OCI-LY3 (cell line): ENCODE measurements at regions not wholly inside any gene's neighbourhood (a gene's known extent, or its start where the extent isn't known, plus 50 kb on each side); places are given as distances from the start of the nearest gene placed in this dataset.

Experiments used
- H2AFZ ChIP-seq: fragments of 200-600, 300-600 bp; shearing (Covaris generic); 2 replicates; pipeline ENCODE4 v1.6.0; 2014; ENCODE audit warnings: antibody characterized with exemption, low read depth, low read length
- H3K27ac ChIP-seq: fragments of 200-600, 300-600 bp; sonication (generic); 2 replicates; pipeline ENCODE4 v1.5.1; 2014; ENCODE audit warnings: mild to moderate bottlenecking, low read length, moderate library complexity, mixed read lengths
- H3K27me3 ChIP-seq: fragments of 200-600, 300-600 bp; sonication (generic); 2 replicates; pipeline ENCODE4 v1.6.1; 2014; ENCODE audit warnings: low read depth, low read length, mixed read lengths
- H3K36me3 ChIP-seq: fragments of 200-600, 300-600 bp; sonication (generic); replicated peaks from 2 replicates; pipeline ENCODE3; 2014; ENCODE audit warnings: low read depth, low read length, mixed read lengths
- H3K4me1 ChIP-seq: fragments of 300-600, 200-600 bp; sonication (generic); 2 replicates; pipeline ENCODE4 v1.6.1; 2014; ENCODE audit warnings: low read length, mixed read lengths
- H3K4me2 ChIP-seq: fragments of 200-600, 300-600 bp; sonication (generic); 2 replicates; pipeline ENCODE4 v1.6.1; 2014; ENCODE audit warnings: low read length, mixed read lengths
- H3K4me3 ChIP-seq: fragments of 300-600, 200-600 bp; sonication (generic); 2 replicates; pipeline ENCODE4 v1.5.1; 2014; ENCODE audit warnings: antibody characterized with exemption, mild to moderate bottlenecking, low read length, moderate library complexity
- H3K79me2 ChIP-seq: fragments of 300-600, 200-600 bp; shearing (Covaris generic); 2 replicates; pipeline ENCODE4 v1.6.1; 2014; ENCODE audit warnings: mild to moderate bottlenecking, low read length, mixed read lengths
- H3K9ac ChIP-seq: fragments of 300-600, 200-600 bp; shearing (Covaris generic); 2 replicates; pipeline ENCODE4 v1.6.0; 2014; ENCODE audit warnings: mild to moderate bottlenecking, low read length, moderate library complexity
- H3K9me3 ChIP-seq: fragments of 200-600, 300-600 bp; shearing (Covaris generic); 2 replicates; pipeline ENCODE4 v1.6.1; 2014; ENCODE audit warnings: low read length, mixed read lengths; ENCODE audit not compliant: insufficient read depth
- H4K20me1 ChIP-seq: fragments of 200-600, 300-600 bp; sonication (generic); 2 replicates; pipeline ENCODE4 v1.6.1; 2016; ENCODE audit warnings: low read length, mixed read lengths; ENCODE audit not compliant: insufficient read depth
- EZH2phosphoT487 ChIP-seq: fragments of 200-600 bp; shearing (Covaris generic); IDR thresholded peaks from 2 replicates; pipeline ENCODE4 v1.6.1; 2018; ENCODE audit warnings: antibody characterized with exemption, mixed run types, low read depth
- TF ChIP-seq, protein P1 (sequence below): fragments of 200-600, 300-600 bp; sonication (generic); IDR thresholded peaks from 2 replicates; pipeline ENCODE4 v1.5.1; 2014; ENCODE audit warnings: antibody characterized with exemption, low read length, low read depth

DNA sequence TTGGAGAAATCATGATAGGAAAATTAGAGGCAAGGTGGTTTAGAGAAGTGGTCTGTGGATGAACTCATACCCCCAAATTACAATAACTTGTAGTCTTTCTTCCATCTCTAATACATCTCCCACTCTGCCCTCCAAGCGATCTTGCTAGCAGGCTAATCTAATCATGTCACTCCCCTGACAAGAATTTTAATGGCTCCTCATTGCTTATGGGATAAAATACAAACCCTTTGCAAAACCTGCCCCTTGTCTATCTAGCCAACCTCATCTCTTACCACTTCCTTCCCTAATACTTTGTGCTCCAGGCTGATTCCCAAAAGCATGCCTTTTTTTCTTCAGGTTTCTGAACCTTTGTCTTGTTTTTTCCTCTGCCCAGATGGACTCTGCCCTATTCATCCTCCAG is 71.3 kb upstream of the LRRN2 start:
- Histone ChIP-seq H3K9me3 (no peaks in the 10 kb centered on the region), H2AFZ (no peak overlapping the region), H4K20me1 (no peaks in the 10 kb centered on the region), H3K36me3 (no peaks in the 10 kb centered on the region), H3K9ac (no peak overlapping the region), H3K4me2 (no peak overlapping the region), H3K27ac (no peak overlapping the region), H3K4me3 (no peak overlapping the region), H3K79me2 (no peaks in the 10 kb centered on the region), H3K27me3 (peaks cover 42% of the 10 kb centered on the region), H3K4me1 (no peaks in the 10 kb centered on the region)
- TF ChIP-seq EZH2phosphoT487: no peak
- TF ChIP-seq, protein P1, sequence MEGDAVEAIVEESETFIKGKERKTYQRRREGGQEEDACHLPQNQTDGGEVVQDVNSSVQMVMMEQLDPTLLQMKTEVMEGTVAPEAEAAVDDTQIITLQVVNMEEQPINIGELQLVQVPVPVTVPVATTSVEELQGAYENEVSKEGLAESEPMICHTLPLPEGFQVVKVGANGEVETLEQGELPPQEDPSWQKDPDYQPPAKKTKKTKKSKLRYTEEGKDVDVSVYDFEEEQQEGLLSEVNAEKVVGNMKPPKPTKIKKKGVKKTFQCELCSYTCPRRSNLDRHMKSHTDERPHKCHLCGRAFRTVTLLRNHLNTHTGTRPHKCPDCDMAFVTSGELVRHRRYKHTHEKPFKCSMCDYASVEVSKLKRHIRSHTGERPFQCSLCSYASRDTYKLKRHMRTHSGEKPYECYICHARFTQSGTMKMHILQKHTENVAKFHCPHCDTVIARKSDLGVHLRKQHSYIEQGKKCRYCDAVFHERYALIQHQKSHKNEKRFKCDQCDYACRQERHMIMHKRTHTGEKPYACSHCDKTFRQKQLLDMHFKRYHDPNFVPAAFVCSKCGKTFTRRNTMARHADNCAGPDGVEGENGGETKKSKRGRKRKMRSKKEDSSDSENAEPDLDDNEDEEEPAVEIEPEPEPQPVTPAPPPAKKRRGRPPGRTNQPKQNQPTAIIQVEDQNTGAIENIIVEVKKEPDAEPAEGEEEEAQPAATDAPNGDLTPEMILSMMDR: no peak

DNA sequence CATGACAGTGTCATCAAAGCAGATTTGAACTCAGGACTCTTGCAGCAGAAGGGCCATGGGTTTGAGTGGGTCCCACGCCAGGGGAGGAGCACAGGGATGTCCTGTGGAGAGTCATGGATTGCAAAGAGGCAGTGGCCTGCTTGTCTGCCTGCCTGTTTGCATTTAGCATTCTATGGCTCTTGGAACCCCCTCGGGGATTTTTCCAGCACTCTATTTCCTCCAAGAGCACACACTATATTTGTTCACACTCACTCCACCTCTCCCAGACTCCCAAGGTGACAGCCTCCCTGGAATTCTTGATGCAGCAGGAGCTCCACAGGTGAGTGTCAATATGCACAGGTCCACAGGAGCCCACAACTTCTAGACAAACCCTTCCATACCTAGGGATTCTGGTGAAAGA is 73.1 kb upstream of the LRRN2 start:
- Histone ChIP-seq H3K27ac (no peak overlapping the region), H3K4me3 (no peak overlapping the region), H3K4me2 (no peak overlapping the region), H3K27me3 (peaks cover 45% of the 10 kb centered on the region), H3K9ac (no peak overlapping the region), H3K79me2 (no peaks in the 10 kb centered on the region), H3K36me3 (no peaks in the 10 kb centered on the region), H2AFZ (no peak overlapping the region), H3K9me3 (no peaks in the 10 kb centered on the region), H3K4me1 (peaks cover 2% of the 10 kb centered on the region; the same call in 1 of the 2 replicates), H4K20me1 (no peaks in the 10 kb centered on the region)
- TF ChIP-seq, protein P1: no peak
- TF ChIP-seq EZH2phosphoT487: no peak

DNA sequence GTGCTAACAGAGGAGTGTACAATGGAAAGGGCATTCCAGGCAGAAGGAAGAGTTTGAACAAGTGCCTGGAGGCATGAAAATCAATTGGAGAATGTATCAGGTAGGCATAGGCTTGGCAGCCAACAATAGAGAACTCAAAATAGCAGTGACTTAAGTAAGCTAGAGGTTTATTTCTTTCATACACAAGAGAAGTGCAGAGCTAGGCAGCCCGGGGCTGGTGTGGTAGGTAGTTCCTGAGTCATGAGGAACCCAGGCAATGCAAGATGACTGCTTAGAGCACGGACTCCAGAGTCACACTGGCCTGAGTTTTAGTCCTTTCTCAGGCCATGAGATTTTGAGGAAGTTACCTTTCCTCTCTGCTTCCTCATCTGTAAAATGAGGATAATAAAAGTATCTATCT is 74.8 kb upstream of the LRRN2 start:
- Histone ChIP-seq H3K4me2 (no peak overlapping the region), H3K27me3 (peaks cover 44% of the 10 kb centered on the region), H3K9me3 (no peaks in the 10 kb centered on the region), H3K4me1 (peaks cover 7% of the 10 kb centered on the region; the same call in 1 of the 2 replicates), H2AFZ (no peak overlapping the region), H3K79me2 (no peaks in the 10 kb centered on the region), H4K20me1 (no peaks in the 10 kb centered on the region), H3K27ac (no peak overlapping the region), H3K9ac (no peak overlapping the region), H3K36me3 (no peaks in the 10 kb centered on the region), H3K4me3 (no peak overlapping the region)
- TF ChIP-seq, protein P1: no peak
- no peak for TF ChIP-seq EZH2phosphoT487

DNA sequence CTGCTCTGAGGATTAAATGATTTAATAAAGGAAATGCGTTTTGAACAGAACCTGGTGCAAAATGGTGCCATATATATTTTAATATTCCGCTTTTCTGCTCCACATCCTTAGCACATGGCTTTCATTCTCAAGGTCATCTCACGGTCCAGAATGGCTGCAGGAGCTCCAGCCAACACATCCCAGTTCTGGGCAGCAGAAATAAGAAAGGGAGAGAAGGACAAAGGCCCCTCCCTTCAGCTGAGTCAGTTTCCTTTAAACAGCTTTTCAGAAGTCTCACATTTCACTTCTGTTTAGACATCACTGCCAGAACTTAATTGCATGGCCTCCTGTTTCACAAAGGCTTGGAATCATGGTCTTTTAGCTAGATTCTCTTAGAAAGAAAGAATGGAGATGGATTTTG is 75.2 kb upstream of the LRRN2 start:
- no peaks in the 10 kb centered on the region for H3K79me2 ChIP-seq
- TF ChIP-seq, protein P1: no peak
- TF ChIP-seq EZH2phosphoT487: no peak
- peaks cover 48% of the 10 kb centered on the region for H3K27me3 ChIP-seq
- no peaks in the 10 kb centered on the region for H3K9me3 ChIP-seq
- no peaks in the 10 kb centered on the region for H4K20me1 ChIP-seq
- no peak overlapping the region for H3K4me3 ChIP-seq
- H3K4me1 ChIP-seq: peaks cover 7% of the 10 kb centered on the region; the same call in 1 of the 2 replicates
- no peaks in the 10 kb centered on the region for H3K36me3 ChIP-seq
- H3K4me2 ChIP-seq: no peak overlapping the region
- H2AFZ ChIP-seq: no peak overlapping the region
- H3K27ac ChIP-seq: no peak overlapping the region
- no peak overlapping the region for H3K9ac ChIP-seq
